CD4-positive, alpha-beta T cell treated with Interleukin-10 for 1 hour (primary cell): ENCODE measurements at regions not wholly inside any gene's neighbourhood (a gene's known extent, or its start where the extent isn't known, plus 50 kb on each side); places are given as distances from the start of the nearest gene placed in this dataset.
"Not testable (repeated sequence)": the region's sequence is repeated elsewhere in the genome, so short reads cannot be mapped to it uniquely, and the experiment has no call there.

Experiments used
- DNase-seq: peaks from one replicate; pipeline ENCODE4 v3.0.0-alpha.2; 2020

- DNase-seq, result no peak
Measured at GRCh38 chr2:173673640-173674039, 291.5 kb downstream of the SP3 start.

DNA sequence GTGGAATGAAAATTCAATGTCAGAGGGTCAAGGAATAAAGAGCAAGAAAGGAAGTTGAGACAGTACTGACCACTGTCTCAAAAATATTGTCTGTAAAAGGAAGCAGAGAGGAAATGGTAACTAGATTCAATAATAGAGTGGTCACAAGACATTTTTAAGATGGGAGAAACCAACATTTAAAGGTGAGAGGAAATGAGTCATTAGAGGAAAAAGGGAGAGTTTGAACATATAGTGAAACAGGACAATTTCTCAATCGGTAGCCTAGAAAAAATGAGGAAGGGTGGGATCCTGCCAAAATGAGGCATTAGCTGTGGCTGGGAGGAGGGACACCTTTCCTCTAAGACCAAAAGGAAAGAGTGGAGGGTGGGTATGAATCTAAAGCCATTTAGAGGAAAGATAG, 288.5 kb downstream of the SP3 start:
- no peak for DNase-seq

DNA sequence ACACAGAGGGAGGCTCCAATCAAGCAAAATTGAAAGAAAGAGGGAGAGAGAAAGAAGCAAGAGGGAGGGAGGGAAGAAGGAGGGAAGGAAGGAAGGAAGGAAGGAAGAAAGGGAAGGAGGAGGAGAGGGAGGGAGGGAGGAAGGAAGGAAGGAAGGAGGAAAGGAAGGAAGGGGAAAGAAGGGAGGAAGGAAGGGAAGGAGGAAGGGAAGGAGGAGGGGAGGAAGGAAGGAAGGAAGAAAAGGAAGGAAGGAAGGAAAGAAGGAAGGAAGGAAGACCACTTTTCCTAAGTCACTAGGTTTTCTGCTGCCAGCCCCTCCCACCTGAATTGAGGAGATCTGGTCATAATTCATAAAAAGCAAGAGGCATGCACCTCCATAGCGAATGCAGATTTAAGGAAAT, 287.0 kb downstream of the SP3 start:
- DNase-seq, result no peak

DNA sequence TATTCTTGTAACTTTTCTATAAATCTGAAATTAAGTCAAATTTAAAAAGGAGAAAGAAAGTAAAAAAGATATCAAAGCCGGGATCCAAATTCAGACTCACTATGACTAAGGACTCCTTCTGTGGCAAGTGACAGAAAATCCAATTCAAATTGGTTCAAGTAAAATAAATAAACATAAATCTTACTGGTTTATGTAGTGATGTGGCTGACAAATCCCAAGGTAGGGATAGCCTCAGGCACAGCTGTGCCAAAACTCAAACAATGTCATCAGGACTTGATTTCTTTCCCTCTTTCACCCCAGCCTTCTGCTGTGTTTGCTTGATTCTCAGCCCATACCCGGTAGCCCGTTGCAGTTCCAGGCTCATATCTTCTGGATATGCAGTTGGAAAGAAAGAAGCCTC, 284.6 kb downstream of the SP3 start:
- no peak for DNase-seq

DNA sequence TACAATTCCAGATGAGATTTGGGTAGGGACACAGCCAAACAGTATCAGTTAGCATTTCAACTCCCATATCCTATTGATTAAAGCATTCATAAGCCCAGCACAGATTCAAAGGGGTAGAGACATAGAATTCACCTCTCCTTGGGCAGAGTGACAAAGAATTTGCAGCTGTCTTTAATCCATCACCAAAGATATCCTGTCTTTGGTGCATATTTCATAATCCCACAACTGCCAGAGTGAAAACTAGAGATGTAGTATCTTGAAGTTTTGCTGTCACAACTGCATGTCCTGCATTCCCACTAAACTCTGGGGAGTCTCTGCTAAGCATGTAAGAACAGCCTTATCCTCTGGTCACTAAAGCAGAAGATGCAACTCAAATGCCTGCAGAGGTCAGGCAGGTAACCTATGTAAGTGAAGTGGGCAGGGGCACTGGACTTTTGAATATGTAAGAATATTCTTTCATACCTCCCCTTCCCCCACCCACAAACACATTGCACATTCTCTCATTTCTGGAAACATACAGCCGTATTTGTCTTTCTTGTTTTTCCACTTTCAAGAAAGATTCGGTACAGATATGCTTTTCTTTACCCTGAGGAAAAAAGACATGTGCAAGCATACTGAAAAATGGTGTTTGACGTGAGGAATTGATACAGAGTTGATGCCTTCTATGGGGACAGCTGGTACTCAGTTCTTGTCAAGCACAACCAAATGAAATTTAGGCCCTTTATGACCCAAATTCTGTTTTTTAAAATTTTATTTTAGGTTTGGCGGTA, 283.1 kb downstream of the SP3 start:
- no peak for DNase-seq

DNA sequence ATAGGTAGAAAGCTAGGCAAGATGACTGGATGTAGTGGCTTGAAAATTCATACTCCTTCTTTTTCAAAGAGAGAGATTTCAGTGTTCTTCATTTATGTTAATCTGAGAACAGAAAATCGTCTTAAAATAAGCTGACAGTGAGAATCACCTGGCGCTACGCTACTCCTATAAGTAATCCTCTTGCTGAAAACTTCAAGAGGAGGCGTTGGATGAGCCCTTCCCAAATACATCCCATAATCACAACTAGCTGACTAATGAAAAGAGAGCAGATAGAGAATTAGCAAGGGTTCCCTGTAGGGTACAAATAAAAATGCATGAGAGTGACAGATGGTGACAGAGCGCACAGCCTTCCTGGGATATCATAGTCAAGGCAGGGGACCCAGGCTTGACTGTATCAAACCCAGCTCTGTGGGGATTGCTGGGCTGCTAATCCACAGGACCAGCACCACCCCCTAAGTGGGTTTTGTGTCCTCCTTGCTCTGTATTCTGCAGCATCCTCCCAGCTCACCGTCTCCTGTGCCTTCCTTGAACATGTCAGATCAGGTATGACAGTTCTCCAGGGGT, 280.2 kb downstream of the SP3 start:
- no peak for DNase-seq

DNA sequence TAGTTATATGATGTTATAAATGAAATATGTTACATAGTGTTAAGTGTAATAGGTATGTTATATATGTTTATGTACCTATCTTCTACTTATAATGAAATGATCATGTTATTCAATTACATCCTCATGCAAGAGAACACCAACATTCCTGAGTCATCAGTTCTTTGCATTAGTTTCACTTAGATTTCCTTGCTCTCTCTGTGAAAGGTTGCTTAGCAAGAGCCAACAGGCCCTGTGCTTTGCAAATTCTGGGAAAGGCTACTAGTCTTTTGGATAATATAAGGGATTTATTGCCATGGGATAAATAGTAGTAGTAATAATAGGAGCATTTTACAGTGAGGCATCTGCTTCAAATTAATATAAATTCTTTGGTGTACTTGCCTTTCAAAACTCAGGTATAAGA, 274.8 kb downstream of the SP3 start:
- no peak for DNase-seq

GRCh38 chr2:173692068-173692467, 273.1 kb downstream of the SP3 start:
- no peak for DNase-seq

GRCh38 chr2:173693044-173693589, 272.1 kb downstream of the SP3 start:
- no peak for DNase-seq

GRCh38 chr2:173696274-173696673, 268.9 kb downstream of the SP3 start:
- no peak for DNase-seq

GRCh38 chr2:173697929-173698328, 267.2 kb downstream of the SP3 start:
- DNase-seq, result no peak

DNA sequence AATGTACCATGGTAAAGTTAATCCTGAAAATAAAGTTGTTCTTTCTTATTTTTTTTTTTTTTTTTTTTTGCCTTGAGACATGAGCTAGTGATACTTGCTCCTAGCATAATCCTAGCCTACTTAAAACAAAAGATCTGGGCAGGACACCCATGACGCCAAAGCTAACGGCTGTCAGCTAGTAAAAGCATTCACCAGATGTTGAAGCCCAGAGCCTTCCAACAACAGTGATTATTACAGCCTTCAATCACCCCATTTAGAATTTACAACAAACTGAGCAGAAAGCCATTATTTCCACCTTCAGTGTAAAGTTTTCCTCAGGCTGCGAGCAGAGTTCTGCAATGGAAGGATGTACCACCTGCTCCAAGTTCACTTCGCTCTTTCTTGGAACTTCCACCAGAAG, 259.5 kb downstream of the SP3 start:
- no peak for DNase-seq

- DNase-seq, result no peak
Measured at GRCh38 chr2:173706936-173707335, 258.2 kb downstream of the SP3 start.

DNA sequence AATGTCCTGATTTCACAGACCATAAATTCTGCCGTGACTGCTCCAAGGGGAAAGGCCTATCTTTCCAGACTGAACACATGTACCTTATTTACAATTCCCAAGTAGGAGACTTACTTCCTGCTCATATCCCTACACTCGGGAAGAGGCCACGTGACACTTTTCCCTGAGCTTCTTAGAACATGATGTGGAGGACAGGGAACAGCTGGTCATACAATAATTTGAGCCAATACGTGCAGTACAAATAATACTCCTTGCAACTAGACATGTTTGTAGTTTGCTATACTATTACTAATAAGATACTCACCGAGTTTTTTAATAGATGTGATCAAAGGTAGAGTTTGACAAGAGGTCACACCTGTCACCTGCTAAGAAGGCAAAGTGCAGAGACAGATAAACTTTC, 256.4 kb downstream of the SP3 start:
- DNase-seq, result no peak

- no peak for DNase-seq
Measured at GRCh38 chr2:173711816-173712215, 253.4 kb downstream of the SP3 start.

GRCh38 chr2:173713904-173714555, 251.1 kb downstream of the SP3 start:
- no peak for DNase-seq

DNA sequence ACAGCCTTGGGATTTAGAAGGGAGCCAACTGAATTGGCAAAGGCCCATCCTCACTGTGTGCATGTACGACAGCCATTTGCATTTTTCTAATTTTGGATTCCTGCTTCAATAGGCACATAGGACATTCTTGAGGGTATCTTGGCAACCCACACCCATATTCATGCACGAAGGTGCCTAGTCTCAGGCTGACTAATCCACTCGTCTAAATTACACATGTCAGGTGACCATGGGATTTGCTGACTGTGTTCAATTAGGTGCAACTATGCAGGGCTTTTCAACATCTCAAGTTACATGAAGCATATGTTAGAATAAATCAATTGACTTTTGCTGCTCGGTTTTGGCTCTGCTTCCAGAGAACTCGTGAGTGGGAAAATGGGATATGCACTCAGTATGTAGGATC, 249.7 kb downstream of the SP3 start:
- no peak for DNase-seq

DNA sequence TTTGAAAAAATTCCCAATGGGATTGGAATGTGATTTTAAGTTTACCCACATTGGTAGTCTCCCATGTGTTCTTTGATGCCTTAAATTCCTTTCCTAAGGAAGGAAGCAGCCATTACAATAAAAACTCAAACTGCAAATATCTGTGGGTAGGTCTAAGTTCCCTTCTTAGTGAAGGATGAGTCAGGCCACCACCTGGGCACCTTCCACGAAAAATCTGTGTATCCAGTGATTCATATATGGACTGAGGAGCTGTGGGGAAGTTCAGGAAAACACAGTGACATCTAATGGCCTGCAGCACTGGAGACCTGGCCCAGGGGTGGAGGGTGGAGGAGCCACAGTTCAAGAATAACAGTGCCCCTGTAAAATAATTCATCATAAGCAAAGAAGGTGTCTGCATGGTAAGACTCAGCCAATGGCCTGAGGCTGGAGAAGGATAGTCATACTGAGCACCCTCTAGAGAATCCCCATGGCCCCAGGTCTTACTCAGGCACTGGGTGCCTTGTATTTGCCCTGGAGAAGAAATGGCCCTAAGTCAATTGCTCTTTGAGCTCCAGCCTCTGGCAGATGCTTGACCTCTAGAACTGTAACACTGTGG, 248.6 kb downstream of the SP3 start:
- DNase-seq, result no peak

DNA sequence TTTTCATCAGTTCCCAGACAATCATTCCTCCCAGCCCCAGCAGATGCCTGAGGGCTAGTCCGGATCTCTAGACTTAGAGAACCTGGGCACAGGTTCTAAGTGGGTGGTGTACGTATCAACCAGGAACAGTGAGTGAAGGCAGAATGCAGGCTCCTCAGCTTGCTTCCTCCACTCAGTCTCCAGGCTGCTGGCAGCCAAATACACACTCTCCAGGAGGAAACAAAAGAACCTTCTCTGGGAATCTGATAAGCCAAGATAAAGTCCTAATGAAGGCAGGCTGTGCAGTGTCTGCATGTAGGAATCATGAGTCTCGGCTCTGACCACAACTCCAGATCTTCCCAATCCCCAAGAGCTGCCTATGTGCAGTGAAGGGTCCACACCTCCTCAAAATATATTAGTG, 245.7 kb downstream of the SP3 start:
- DNase-seq, result no peak

DNA sequence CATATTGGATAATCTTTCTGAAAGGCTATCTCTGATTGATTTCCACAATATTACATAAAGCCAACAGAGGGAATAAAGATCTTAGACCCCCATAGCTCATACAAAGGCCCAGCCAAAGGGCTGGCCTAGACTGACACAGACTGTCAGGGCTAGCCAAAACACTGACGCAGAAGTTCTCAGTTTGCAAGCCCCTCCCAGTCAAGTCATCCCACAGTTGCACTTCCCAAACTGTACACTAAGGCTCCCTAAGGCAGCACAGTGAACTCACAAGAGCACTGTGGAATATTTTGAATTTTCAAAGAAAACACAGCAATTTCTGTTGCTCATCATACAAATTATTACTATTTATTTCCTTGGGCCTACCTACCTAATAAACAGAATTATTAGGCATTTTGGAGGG, 244.9 kb downstream of the SP3 start:
- DNase-seq, result no peak

GRCh38 chr2:173734797-173735196, 230.4 kb downstream of the SP3 start:
- no peak for DNase-seq

GRCh38 chr2:173737954-173738575, 227.1 kb downstream of the SP3 start:
- DNase-seq, result not testable (repeated sequence)

DNA sequence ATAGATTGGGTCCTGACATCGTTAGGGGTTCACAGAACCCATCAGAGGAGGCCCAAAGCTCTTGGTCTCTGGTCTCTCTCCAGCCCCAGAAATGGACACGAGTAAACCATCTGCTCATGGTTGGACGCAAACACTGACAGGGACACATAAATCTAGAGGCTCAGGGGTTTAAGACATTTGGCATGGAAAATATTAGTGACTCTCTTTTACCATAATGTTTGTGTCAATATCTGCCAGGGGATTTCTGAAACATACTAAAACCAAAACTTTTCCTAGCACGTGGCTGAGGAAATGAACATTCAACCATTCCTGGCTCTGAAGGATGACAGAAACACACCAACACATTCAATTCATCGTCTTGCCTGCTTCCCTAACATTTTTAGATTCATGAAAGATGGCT, 226.2 kb downstream of the SP3 start:
- no peak for DNase-seq
